ENCODE measurements at regions not wholly inside any gene's neighbourhood (a gene's known extent, or its start where the extent isn't known, plus 50 kb on each side); places are given as distances from the start of the nearest gene placed in this dataset.

GRCh38 chr12:28083840-28084678, 106.2 kb upstream of the CCDC91 start:
- no peak overlapping the region for H3K9ac ChIP-seq (ENCODE audit: low read depth, low read length, poor library complexity, severe bottlenecking)
- H3K79me2 ChIP-seq (ENCODE audit: insufficient read depth, low read length) = no peaks in the 10 kb centered on the region
- no peaks in the 10 kb centered on the region for H3K36me3 ChIP-seq (ENCODE audit: insufficient read depth, low read length)
- H4K20me1 ChIP-seq (ENCODE audit: insufficient read depth, low read length, poor library complexity, severe bottlenecking) = no peaks in the 10 kb centered on the region
- no peak for TF ChIP-seq CTCF (conservative IDR thresholded peaks at IDR 0.05; ENCODE audit: low read length)
- no peaks in the 10 kb centered on the region for H3K9me2 ChIP-seq (replicated peaks; ENCODE audit: low read depth, low read length)
- no peaks in the 10 kb centered on the region for H3F3A ChIP-seq (ENCODE audit: low read depth)
- H2AFZ ChIP-seq (ENCODE audit: low read length) = no peak overlapping the region
- H3K4me2 ChIP-seq (ENCODE audit: low read depth, low read length, poor library complexity, severe bottlenecking) = no peak overlapping the region
- no peaks in the 10 kb centered on the region for H3K9me3 ChIP-seq (ENCODE audit: insufficient read depth, low read depth, low read length)
- H3K4me3 ChIP-seq (ENCODE audit: low read length, poor library complexity, severe bottlenecking) = no peak overlapping the region
- H3K27me3 ChIP-seq (ENCODE audit: insufficient read depth, low read length, poor library complexity, severe bottlenecking) = peaks cover 27% of the 10 kb centered on the region
- peaks cover 11% of the 10 kb centered on the region for H3K4me1 ChIP-seq (ENCODE audit: insufficient read depth, low read length, poor library complexity, severe bottlenecking)

GRCh38 chr12:28086521-28087155, 103.6 kb upstream of the CCDC91 start:
- Histone ChIP-seq H3K9ac (ENCODE audit: low read depth, low read length, poor library complexity, severe bottlenecking) (no peak overlapping the region), H3K4me3 (ENCODE audit: low read length, poor library complexity, severe bottlenecking) (no peak overlapping the region), H3K36me3 (ENCODE audit: insufficient read depth, low read length) (no peaks in the 10 kb centered on the region), H3K27me3 (ENCODE audit: insufficient read depth, low read length, poor library complexity, severe bottlenecking) (peaks cover 16% of the 10 kb centered on the region), H2AFZ (ENCODE audit: low read length) (no peak overlapping the region), H4K20me1 (ENCODE audit: insufficient read depth, low read length, poor library complexity, severe bottlenecking) (no peaks in the 10 kb centered on the region), H3K4me1 (ENCODE audit: insufficient read depth, low read length, poor library complexity, severe bottlenecking) (peaks cover 24% of the 10 kb centered on the region), H3K9me3 (ENCODE audit: insufficient read depth, low read depth, low read length) (no peaks in the 10 kb centered on the region), H3K4me2 (ENCODE audit: low read depth, low read length, poor library complexity, severe bottlenecking) (no peak overlapping the region), H3F3A (ENCODE audit: low read depth) (no peaks in the 10 kb centered on the region), H3K9me2 (replicated peaks; ENCODE audit: low read depth, low read length) (no peaks in the 10 kb centered on the region), H3K79me2 (ENCODE audit: insufficient read depth, low read length) (no peaks in the 10 kb centered on the region)
- TF ChIP-seq CTCF (conservative IDR thresholded peaks at IDR 0.05; ENCODE audit: low read length) (no peak), EZH2phosphoT487 (IDR thresholded peaks at IDR 0.05; ENCODE audit: borderline replicate concordance) (no peak)

- Histone ChIP-seq H3K4me2 (ENCODE audit: low read depth, low read length, poor library complexity, severe bottlenecking) (peak overlapping the region; percentile 44), H3K9me3 (ENCODE audit: insufficient read depth, low read depth, low read length) (no peaks in the 10 kb centered on the region)
- no peak for TF ChIP-seq EZH2phosphoT487 (IDR thresholded peaks at IDR 0.05; ENCODE audit: borderline replicate concordance)
- TF ChIP-seq CTCF (conservative IDR thresholded peaks at IDR 0.05; ENCODE audit: low read length) = no peak
These were observed 101.5 kb upstream of the CCDC91 start for GRCh38 chr12:28088566-28089272.

More at GRCh38 chr12:28088566-28089272, 101.5 kb upstream of the CCDC91 start:
- H3K9ac ChIP-seq (ENCODE audit: low read depth, low read length, poor library complexity, severe bottlenecking) = no peak overlapping the region
- H3K9me2 ChIP-seq (replicated peaks; ENCODE audit: low read depth, low read length) = no peaks in the 10 kb centered on the region
- H3K36me3 ChIP-seq (ENCODE audit: insufficient read depth, low read length) = no peaks in the 10 kb centered on the region
- H3K27me3 ChIP-seq (ENCODE audit: insufficient read depth, low read length, poor library complexity, severe bottlenecking) = peaks cover 9% of the 10 kb centered on the region
- no peaks in the 10 kb centered on the region for H3F3A ChIP-seq (ENCODE audit: low read depth)
- H3K79me2 ChIP-seq (ENCODE audit: insufficient read depth, low read length) = no peaks in the 10 kb centered on the region
- H2AFZ ChIP-seq (ENCODE audit: low read length) = no peak overlapping the region
- no peaks in the 10 kb centered on the region for H4K20me1 ChIP-seq (ENCODE audit: insufficient read depth, low read length, poor library complexity, severe bottlenecking)
- no peak overlapping the region for H3K4me3 ChIP-seq (ENCODE audit: low read length, poor library complexity, severe bottlenecking)
- H3K4me1 ChIP-seq (ENCODE audit: insufficient read depth, low read length, poor library complexity, severe bottlenecking) = peaks cover 24% of the 10 kb centered on the region
